ENCODE measurements at regions not wholly inside any gene's neighbourhood (a gene's known extent, or its start where the extent isn't known, plus 50 kb on each side); places are given as distances from the start of the nearest gene placed in this dataset.

- Histone ChIP-seq H3K9ac (ENCODE audit: low read length) (no peak overlapping the region), H3K4me1 (ENCODE audit: control insufficient read depth, insufficient read depth, low read length) (peaks cover 35% of the 10 kb centered on the region), H3K27me3 (ENCODE audit: control insufficient read depth, insufficient read depth, low read length) (no peaks in the 10 kb centered on the region), H3K4me3 (ENCODE audit: low read depth, low read length) (no peak overlapping the region), H3K27ac (ENCODE audit: low read depth, low read length) (no peak overlapping the region), H3K36me3 (ENCODE audit: control insufficient read depth, insufficient read depth, low read length) (no peaks in the 10 kb centered on the region), H3K9me3 (ENCODE audit: control insufficient read depth, insufficient read depth, low read depth, low read length) (no peaks in the 10 kb centered on the region)
Measured at GRCh38 chr1:228937351-228937750, 202.1 kb downstream of the RHOU start.

- Histone ChIP-seq H3K36me3 (ENCODE audit: control insufficient read depth, insufficient read depth, low read length) (no peaks in the 10 kb centered on the region), H3K27me3 (ENCODE audit: control insufficient read depth, insufficient read depth, low read length) (no peaks in the 10 kb centered on the region), H3K4me1 (ENCODE audit: control insufficient read depth, insufficient read depth, low read length) (peaks cover 35% of the 10 kb centered on the region), H3K4me3 (ENCODE audit: low read depth, low read length) (no peak overlapping the region), H3K9ac (ENCODE audit: low read length) (no peak overlapping the region), H3K9me3 (ENCODE audit: control insufficient read depth, insufficient read depth, low read depth, low read length) (no peaks in the 10 kb centered on the region), H3K27ac (ENCODE audit: low read depth, low read length) (no peak overlapping the region)
Measured at GRCh38 chr1:228937851-228938536, 202.7 kb downstream of the RHOU start.

DNA sequence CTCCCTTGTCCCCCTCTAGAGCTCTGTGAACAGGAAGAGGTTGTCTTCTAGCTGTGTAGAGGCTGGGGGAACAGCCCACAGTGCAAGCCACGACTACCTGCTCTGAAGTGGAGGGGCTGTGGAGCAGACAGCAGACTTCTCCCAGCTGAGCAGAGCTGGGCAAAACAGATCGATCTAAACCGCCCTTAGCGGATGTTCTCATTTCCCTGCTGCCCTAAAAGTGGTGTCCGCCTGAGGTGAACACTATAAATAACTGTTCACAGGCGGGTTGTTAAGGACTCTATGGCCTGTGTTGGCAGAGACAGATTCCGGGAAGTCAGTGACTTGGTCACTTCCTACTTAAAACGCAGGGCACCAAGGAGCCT lies 203.2 kb downstream of the RHOU start:
- no peak overlapping the region for H3K27ac ChIP-seq (ENCODE audit: low read depth, low read length)
- H3K4me3 ChIP-seq (ENCODE audit: low read depth, low read length) = no peak overlapping the region
- H3K9me3 ChIP-seq (ENCODE audit: control insufficient read depth, insufficient read depth, low read depth, low read length) = no peaks in the 10 kb centered on the region
- H3K9ac ChIP-seq (ENCODE audit: low read length) = no peak overlapping the region
- H3K36me3 ChIP-seq (ENCODE audit: control insufficient read depth, insufficient read depth, low read length) = no peaks in the 10 kb centered on the region
- H3K27me3 ChIP-seq (ENCODE audit: control insufficient read depth, insufficient read depth, low read length) = no peaks in the 10 kb centered on the region
- H3K4me1 ChIP-seq (ENCODE audit: control insufficient read depth, insufficient read depth, low read length) = peaks cover 35% of the 10 kb centered on the region

GRCh38 chr1:228939001-228939691 lies 203.9 kb downstream of the RHOU start:
- H3K36me3 ChIP-seq (ENCODE audit: control insufficient read depth, insufficient read depth, low read length) = no peaks in the 10 kb centered on the region
- no peak overlapping the region for H3K4me3 ChIP-seq (ENCODE audit: low read depth, low read length)
- peaks cover 35% of the 10 kb centered on the region for H3K4me1 ChIP-seq (ENCODE audit: control insufficient read depth, insufficient read depth, low read length)
- H3K27ac ChIP-seq (ENCODE audit: low read depth, low read length) = no peak overlapping the region
- H3K9ac ChIP-seq (ENCODE audit: low read length) = no peak overlapping the region
- H3K9me3 ChIP-seq (ENCODE audit: control insufficient read depth, insufficient read depth, low read depth, low read length) = no peaks in the 10 kb centered on the region
- no peaks in the 10 kb centered on the region for H3K27me3 ChIP-seq (ENCODE audit: control insufficient read depth, insufficient read depth, low read length)

- no peaks in the 10 kb centered on the region for H3K27me3 ChIP-seq (ENCODE audit: control insufficient read depth, insufficient read depth, low read length)
Measured at GRCh38 chr1:228939881-228940392, 204.7 kb downstream of the RHOU start.

GRCh38 chr1:228940526-228940925 lies 205.2 kb downstream of the RHOU start:
- no peaks in the 10 kb centered on the region for H3K9me3 ChIP-seq (ENCODE audit: control insufficient read depth, insufficient read depth, low read depth, low read length)
- no peak overlapping the region for H3K27ac ChIP-seq (ENCODE audit: low read depth, low read length)
- no peak overlapping the region for H3K9ac ChIP-seq (ENCODE audit: low read length)
- no peaks in the 10 kb centered on the region for H3K27me3 ChIP-seq (ENCODE audit: control insufficient read depth, insufficient read depth, low read length)
- H3K4me3 ChIP-seq (ENCODE audit: low read depth, low read length) = no peak overlapping the region
- H3K36me3 ChIP-seq (ENCODE audit: control insufficient read depth, insufficient read depth, low read length) = no peaks in the 10 kb centered on the region
- peaks cover 35% of the 10 kb centered on the region for H3K4me1 ChIP-seq (ENCODE audit: control insufficient read depth, insufficient read depth, low read length)

More at GRCh38 chr1:228939881-228940392, 204.7 kb downstream of the RHOU start:
- no peak overlapping the region for H3K4me3 ChIP-seq (ENCODE audit: low read depth, low read length)
- peaks cover 35% of the 10 kb centered on the region for H3K4me1 ChIP-seq (ENCODE audit: control insufficient read depth, insufficient read depth, low read length)
- no peaks in the 10 kb centered on the region for H3K36me3 ChIP-seq (ENCODE audit: control insufficient read depth, insufficient read depth, low read length)
- no peak overlapping the region for H3K9ac ChIP-seq (ENCODE audit: low read length)
- no peaks in the 10 kb centered on the region for H3K9me3 ChIP-seq (ENCODE audit: control insufficient read depth, insufficient read depth, low read depth, low read length)
- no peak overlapping the region for H3K27ac ChIP-seq (ENCODE audit: low read depth, low read length)

GRCh38 chr1:228940926-228941325 lies 205.6 kb downstream of the RHOU start:
- Histone ChIP-seq H3K4me1 (ENCODE audit: control insufficient read depth, insufficient read depth, low read length) (peaks cover 35% of the 10 kb centered on the region), H3K27me3 (ENCODE audit: control insufficient read depth, insufficient read depth, low read length) (no peaks in the 10 kb centered on the region)

GRCh38 chr1:228941666-228942065 lies 206.4 kb downstream of the RHOU start:
- no peak overlapping the region for H3K9ac ChIP-seq (ENCODE audit: low read length)
- peaks cover 35% of the 10 kb centered on the region for H3K4me1 ChIP-seq (ENCODE audit: control insufficient read depth, insufficient read depth, low read length)
- H3K27me3 ChIP-seq (ENCODE audit: control insufficient read depth, insufficient read depth, low read length) = no peaks in the 10 kb centered on the region
- H3K27ac ChIP-seq (ENCODE audit: low read depth, low read length) = no peak overlapping the region
- H3K9me3 ChIP-seq (ENCODE audit: control insufficient read depth, insufficient read depth, low read depth, low read length) = no peaks in the 10 kb centered on the region
- no peak overlapping the region for H3K4me3 ChIP-seq (ENCODE audit: low read depth, low read length)
- H3K36me3 ChIP-seq (ENCODE audit: control insufficient read depth, insufficient read depth, low read length) = no peaks in the 10 kb centered on the region

More at GRCh38 chr1:228940926-228941325, 205.6 kb downstream of the RHOU start:
- Histone ChIP-seq H3K9ac (ENCODE audit: low read length) (no peak overlapping the region), H3K36me3 (ENCODE audit: control insufficient read depth, insufficient read depth, low read length) (no peaks in the 10 kb centered on the region), H3K9me3 (ENCODE audit: control insufficient read depth, insufficient read depth, low read depth, low read length) (no peaks in the 10 kb centered on the region), H3K4me3 (ENCODE audit: low read depth, low read length) (no peak overlapping the region), H3K27ac (ENCODE audit: low read depth, low read length) (no peak overlapping the region)

DNA sequence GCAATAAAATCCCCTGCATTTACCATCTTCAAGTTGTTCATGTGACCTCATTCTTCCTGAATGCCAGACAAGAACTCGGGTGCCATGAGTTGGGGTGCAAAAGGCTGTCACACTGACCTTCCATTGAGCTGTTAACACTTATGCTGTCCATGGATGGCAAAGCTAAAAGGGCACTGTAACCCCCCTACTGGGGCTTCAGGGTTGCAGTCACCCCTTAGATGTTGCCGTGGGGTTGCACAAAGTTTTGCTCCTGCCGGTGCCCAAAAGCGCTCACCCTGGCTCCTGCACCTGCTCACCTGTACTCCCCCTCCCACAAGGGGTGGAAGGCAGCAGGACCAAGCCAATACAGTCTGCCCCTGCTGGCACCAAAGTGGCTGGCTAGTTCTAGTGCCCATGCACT lies 208.2 kb downstream of the RHOU start:
- no peak overlapping the region for H3K4me3 ChIP-seq (ENCODE audit: low read depth, low read length)
- H3K9ac ChIP-seq (ENCODE audit: low read length) = no peak overlapping the region
- no peaks in the 10 kb centered on the region for H3K27me3 ChIP-seq (ENCODE audit: control insufficient read depth, insufficient read depth, low read length)
- H3K27ac ChIP-seq (ENCODE audit: low read depth, low read length) = no peak overlapping the region
- H3K9me3 ChIP-seq (ENCODE audit: control insufficient read depth, insufficient read depth, low read depth, low read length) = no peaks in the 10 kb centered on the region
- peaks cover 25% of the 10 kb centered on the region for H3K4me1 ChIP-seq (ENCODE audit: control insufficient read depth, insufficient read depth, low read length)
- H3K36me3 ChIP-seq (ENCODE audit: control insufficient read depth, insufficient read depth, low read length) = no peaks in the 10 kb centered on the region

DNA sequence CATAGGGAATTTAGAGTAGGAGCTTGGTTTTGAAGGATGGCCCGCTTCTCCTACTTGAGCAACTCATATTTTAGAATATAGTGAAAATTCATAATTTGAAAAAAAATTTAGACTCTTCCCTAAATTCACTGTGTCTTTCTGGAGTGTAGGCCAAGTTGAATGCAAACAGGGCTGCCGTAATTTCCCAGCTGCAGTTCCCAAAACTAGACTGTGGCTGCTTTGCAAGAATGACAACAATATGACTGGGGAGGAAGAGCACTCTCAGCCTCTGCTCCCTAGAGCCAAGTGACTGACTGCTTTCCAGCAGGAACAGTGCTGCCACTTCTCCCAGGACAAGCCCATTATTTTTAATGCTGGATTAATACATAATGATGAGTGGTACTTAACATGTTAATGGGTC lies 209.0 kb downstream of the RHOU start:
- Histone ChIP-seq H3K4me3 (ENCODE audit: low read depth, low read length) (no peak overlapping the region), H3K36me3 (ENCODE audit: control insufficient read depth, insufficient read depth, low read length) (no peaks in the 10 kb centered on the region), H3K27me3 (ENCODE audit: control insufficient read depth, insufficient read depth, low read length) (no peaks in the 10 kb centered on the region), H3K4me1 (ENCODE audit: control insufficient read depth, insufficient read depth, low read length) (peaks cover 20% of the 10 kb centered on the region), H3K9ac (ENCODE audit: low read length) (no peak overlapping the region), H3K9me3 (ENCODE audit: control insufficient read depth, insufficient read depth, low read depth, low read length) (no peaks in the 10 kb centered on the region), H3K27ac (ENCODE audit: low read depth, low read length) (no peak overlapping the region)

DNA sequence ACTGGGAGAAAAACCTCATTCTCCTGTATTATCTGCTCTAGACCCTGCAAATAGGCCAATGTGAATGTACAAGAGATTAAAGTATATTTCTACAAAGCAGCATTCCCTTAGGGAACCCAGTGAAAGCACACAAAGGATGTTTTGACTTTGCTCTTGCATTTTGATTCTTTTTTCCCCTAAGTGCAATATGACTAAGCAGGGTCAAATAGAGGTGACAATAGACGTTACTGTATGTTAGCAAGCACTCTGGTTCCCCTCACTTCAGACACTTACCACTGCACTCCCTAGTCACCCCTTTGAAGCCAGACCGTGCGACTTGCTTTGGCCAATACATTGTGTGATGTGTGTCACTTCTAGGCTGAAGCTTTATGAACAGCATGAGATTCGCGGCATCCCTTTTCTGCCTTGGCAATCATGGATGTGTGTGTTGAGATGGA lies 209.7 kb downstream of the RHOU start:
- H3K36me3 ChIP-seq (ENCODE audit: control insufficient read depth, insufficient read depth, low read length) = no peaks in the 10 kb centered on the region
- H3K27ac ChIP-seq (ENCODE audit: low read depth, low read length) = no peak overlapping the region
- no peak overlapping the region for H3K9ac ChIP-seq (ENCODE audit: low read length)
- no peak overlapping the region for H3K4me3 ChIP-seq (ENCODE audit: low read depth, low read length)
- peaks cover 16% of the 10 kb centered on the region for H3K4me1 ChIP-seq (ENCODE audit: control insufficient read depth, insufficient read depth, low read length)
- H3K9me3 ChIP-seq (ENCODE audit: control insufficient read depth, insufficient read depth, low read depth, low read length) = no peaks in the 10 kb centered on the region
- H3K27me3 ChIP-seq (ENCODE audit: control insufficient read depth, insufficient read depth, low read length) = no peaks in the 10 kb centered on the region

Measured in HUES6 (cell line).